HL-60 (cell line): ENCODE measurements at regions not wholly inside any gene's neighbourhood (a gene's known extent, or its start where the extent isn't known, plus 50 kb on each side); places are given as distances from the start of the nearest gene placed in this dataset.

Source experiments
- GABPA ChIP-seq: IDR thresholded peaks from 2 replicates; pipeline ENCODE4 v1.6.1; 2012; ENCODE audit warnings: low read depth
- POLR2AphosphoS5 ChIP-seq: IDR thresholded peaks from 2 replicates; pipeline ENCODE4 v1.6.1; 2012; ENCODE audit warnings: low read depth
- TF ChIP-seq, protein P1 (sequence below): IDR thresholded peaks from one replicate; pipeline ENCODE4 v1.5.1; 2011; ENCODE audit warnings: low read length, control low read depth, inconsistent platforms; ENCODE audit not compliant: insufficient read depth
- TF ChIP-seq, protein P2 (sequence below): IDR thresholded peaks from 2 replicates; pipeline ENCODE4 v1.6.1; 2012; ENCODE audit warnings: low read depth; ENCODE audit not compliant: insufficient replicate concordance

DNA sequence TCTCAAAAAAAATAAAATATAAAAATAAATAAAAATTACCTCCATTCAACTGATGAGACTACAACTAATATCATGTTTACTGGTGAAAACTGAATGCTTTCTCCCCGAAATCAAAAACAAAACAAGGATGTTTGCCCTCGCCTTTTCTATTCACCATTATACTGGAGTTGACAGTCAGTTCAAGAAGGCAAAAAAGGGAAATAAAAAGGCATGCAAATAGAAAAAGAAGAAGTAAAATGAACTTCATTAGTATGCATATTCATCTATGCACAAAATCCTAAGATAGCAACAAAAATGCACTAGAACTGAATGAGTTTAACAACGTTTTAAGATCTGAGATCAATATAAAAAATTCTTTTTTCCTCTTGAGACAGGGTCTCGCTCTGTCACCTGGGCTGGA, 72.7 kb upstream of the FAM174B start:
- TF ChIP-seq, protein P1, sequence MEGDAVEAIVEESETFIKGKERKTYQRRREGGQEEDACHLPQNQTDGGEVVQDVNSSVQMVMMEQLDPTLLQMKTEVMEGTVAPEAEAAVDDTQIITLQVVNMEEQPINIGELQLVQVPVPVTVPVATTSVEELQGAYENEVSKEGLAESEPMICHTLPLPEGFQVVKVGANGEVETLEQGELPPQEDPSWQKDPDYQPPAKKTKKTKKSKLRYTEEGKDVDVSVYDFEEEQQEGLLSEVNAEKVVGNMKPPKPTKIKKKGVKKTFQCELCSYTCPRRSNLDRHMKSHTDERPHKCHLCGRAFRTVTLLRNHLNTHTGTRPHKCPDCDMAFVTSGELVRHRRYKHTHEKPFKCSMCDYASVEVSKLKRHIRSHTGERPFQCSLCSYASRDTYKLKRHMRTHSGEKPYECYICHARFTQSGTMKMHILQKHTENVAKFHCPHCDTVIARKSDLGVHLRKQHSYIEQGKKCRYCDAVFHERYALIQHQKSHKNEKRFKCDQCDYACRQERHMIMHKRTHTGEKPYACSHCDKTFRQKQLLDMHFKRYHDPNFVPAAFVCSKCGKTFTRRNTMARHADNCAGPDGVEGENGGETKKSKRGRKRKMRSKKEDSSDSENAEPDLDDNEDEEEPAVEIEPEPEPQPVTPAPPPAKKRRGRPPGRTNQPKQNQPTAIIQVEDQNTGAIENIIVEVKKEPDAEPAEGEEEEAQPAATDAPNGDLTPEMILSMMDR, result no peak
- no peak for TF ChIP-seq POLR2AphosphoS5
- TF ChIP-seq, protein P2, sequence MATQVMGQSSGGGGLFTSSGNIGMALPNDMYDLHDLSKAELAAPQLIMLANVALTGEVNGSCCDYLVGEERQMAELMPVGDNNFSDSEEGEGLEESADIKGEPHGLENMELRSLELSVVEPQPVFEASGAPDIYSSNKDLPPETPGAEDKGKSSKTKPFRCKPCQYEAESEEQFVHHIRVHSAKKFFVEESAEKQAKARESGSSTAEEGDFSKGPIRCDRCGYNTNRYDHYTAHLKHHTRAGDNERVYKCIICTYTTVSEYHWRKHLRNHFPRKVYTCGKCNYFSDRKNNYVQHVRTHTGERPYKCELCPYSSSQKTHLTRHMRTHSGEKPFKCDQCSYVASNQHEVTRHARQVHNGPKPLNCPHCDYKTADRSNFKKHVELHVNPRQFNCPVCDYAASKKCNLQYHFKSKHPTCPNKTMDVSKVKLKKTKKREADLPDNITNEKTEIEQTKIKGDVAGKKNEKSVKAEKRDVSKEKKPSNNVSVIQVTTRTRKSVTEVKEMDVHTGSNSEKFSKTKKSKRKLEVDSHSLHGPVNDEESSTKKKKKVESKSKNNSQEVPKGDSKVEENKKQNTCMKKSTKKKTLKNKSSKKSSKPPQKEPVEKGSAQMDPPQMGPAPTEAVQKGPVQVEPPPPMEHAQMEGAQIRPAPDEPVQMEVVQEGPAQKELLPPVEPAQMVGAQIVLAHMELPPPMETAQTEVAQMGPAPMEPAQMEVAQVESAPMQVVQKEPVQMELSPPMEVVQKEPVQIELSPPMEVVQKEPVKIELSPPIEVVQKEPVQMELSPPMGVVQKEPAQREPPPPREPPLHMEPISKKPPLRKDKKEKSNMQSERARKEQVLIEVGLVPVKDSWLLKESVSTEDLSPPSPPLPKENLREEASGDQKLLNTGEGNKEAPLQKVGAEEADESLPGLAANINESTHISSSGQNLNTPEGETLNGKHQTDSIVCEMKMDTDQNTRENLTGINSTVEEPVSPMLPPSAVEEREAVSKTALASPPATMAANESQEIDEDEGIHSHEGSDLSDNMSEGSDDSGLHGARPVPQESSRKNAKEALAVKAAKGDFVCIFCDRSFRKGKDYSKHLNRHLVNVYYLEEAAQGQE, result no peak
- TF ChIP-seq GABPA, result no peak
